ENCODE measurements at regions not wholly inside any gene's neighbourhood (a gene's known extent, or its start where the extent isn't known, plus 50 kb on each side); places are given as distances from the start of the nearest gene placed in this dataset.
A peak's percentile ranks its signal among the peaks of the same experiment; 100 is the strongest.

GRCh38 chr4:22635692-22636091 is 57.0 kb upstream of the GBA3 start:
- no peak for TF ChIP-seq JUN (CRISPR knock-in tag; IDR thresholded peaks at IDR 0.05)
- no peak for TF ChIP-seq KLF16 (CRISPR knock-in tag; IDR thresholded peaks at IDR 0.05)
- TF ChIP-seq, protein P1, sequence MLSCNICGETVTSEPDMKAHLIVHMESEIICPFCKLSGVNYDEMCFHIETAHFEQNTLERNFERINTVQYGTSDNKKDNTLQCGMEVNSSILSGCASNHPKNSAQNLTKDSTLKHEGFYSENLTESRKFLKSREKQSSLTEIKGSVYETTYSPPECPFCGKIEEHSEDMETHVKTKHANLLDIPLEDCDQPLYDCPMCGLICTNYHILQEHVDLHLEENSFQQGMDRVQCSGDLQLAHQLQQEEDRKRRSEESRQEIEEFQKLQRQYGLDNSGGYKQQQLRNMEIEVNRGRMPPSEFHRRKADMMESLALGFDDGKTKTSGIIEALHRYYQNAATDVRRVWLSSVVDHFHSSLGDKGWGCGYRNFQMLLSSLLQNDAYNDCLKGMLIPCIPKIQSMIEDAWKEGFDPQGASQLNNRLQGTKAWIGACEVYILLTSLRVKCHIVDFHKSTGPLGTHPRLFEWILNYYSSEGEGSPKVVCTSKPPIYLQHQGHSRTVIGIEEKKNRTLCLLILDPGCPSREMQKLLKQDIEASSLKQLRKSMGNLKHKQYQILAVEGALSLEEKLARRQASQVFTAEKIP (CRISPR knock-in tag; IDR thresholded peaks at IDR 0.05; ENCODE audit: borderline replicate concordance) = no peak
- 0 out of 2 replicates have a peak, but pooled peaks have one; percentile 19 for TF ChIP-seq CTCF (CRISPR knock-in tag; IDR thresholded peaks at IDR 0.05)
- no peak for TF ChIP-seq SETDB1 (CRISPR knock-in tag; IDR thresholded peaks at IDR 0.05; ENCODE audit: borderline replicate concordance)
- no peak for TF ChIP-seq LCORL (IDR thresholded peaks at IDR 0.05)
- no peak for TF ChIP-seq LCORL (CRISPR knock-in tag; IDR thresholded peaks at IDR 0.05)
- TF ChIP-seq KDM5A (IDR thresholded peaks at IDR 0.05; ENCODE audit: borderline replicate concordance, low read length) = no peak
- no peak for TF ChIP-seq BATF2 (CRISPR knock-in tag; IDR thresholded peaks at IDR 0.05)
- no peak for TF ChIP-seq SIN3A (IDR thresholded peaks at IDR 0.05; ENCODE audit: borderline replicate concordance, low read depth, low read length)
- TF ChIP-seq, protein P2, sequence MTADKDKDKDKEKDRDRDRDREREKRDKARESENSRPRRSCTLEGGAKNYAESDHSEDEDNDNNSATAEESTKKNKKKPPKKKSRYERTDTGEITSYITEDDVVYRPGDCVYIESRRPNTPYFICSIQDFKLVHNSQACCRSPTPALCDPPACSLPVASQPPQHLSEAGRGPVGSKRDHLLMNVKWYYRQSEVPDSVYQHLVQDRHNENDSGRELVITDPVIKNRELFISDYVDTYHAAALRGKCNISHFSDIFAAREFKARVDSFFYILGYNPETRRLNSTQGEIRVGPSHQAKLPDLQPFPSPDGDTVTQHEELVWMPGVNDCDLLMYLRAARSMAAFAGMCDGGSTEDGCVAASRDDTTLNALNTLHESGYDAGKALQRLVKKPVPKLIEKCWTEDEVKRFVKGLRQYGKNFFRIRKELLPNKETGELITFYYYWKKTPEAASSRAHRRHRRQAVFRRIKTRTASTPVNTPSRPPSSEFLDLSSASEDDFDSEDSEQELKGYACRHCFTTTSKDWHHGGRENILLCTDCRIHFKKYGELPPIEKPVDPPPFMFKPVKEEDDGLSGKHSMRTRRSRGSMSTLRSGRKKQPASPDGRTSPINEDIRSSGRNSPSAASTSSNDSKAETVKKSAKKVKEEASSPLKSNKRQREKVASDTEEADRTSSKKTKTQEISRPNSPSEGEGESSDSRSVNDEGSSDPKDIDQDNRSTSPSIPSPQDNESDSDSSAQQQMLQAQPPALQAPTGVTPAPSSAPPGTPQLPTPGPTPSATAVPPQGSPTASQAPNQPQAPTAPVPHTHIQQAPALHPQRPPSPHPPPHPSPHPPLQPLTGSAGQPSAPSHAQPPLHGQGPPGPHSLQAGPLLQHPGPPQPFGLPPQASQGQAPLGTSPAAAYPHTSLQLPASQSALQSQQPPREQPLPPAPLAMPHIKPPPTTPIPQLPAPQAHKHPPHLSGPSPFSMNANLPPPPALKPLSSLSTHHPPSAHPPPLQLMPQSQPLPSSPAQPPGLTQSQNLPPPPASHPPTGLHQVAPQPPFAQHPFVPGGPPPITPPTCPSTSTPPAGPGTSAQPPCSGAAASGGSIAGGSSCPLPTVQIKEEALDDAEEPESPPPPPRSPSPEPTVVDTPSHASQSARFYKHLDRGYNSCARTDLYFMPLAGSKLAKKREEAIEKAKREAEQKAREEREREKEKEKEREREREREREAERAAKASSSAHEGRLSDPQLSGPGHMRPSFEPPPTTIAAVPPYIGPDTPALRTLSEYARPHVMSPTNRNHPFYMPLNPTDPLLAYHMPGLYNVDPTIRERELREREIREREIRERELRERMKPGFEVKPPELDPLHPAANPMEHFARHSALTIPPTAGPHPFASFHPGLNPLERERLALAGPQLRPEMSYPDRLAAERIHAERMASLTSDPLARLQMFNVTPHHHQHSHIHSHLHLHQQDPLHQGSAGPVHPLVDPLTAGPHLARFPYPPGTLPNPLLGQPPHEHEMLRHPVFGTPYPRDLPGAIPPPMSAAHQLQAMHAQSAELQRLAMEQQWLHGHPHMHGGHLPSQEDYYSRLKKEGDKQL (CRISPR knock-in tag; IDR thresholded peaks at IDR 0.05; ENCODE audit: low read depth) = no peak

Data from HepG2 (cell line).